ENCODE measurements at regions not wholly inside any gene's neighbourhood (a gene's known extent, or its start where the extent isn't known, plus 50 kb on each side); places are given as distances from the start of the nearest gene placed in this dataset.

- Histone ChIP-seq H3K9ac (ENCODE audit: low read depth, low read length) (no peak overlapping the region), H3K9me3 (ENCODE audit: insufficient read depth, low read depth, low read length) (no peaks in the 10 kb centered on the region), H3K27ac (ENCODE audit: low read depth, low read length) (no peak overlapping the region), H3K4me1 (ENCODE audit: insufficient read depth, low read length) (0 out of 2 replicates have a peak, but pooled peaks cover 5% of the 10 kb centered on the region), H3K36me3 (ENCODE audit: insufficient read depth, low read length) (no peaks in the 10 kb centered on the region), H3K27me3 (ENCODE audit: insufficient read depth, low read length) (no peaks in the 10 kb centered on the region), H3K4me3 (ENCODE audit: low read length) (no peak overlapping the region)
- 63% methylated on average over 3 of the region's 3 CpGs for WGBS
These were observed 139.6 kb downstream of the IL20RB start for GRCh38 chr3:137097386-137097785.

GRCh38 chr3:137097852-137098251, 140.1 kb downstream of the IL20RB start:
- Histone ChIP-seq H3K36me3 (ENCODE audit: insufficient read depth, low read length) (no peaks in the 10 kb centered on the region), H3K27ac (ENCODE audit: low read depth, low read length) (no peak overlapping the region), H3K9ac (ENCODE audit: low read depth, low read length) (no peak overlapping the region), H3K4me1 (ENCODE audit: insufficient read depth, low read length) (0 out of 2 replicates have a peak, but pooled peaks cover 5% of the 10 kb centered on the region), H3K27me3 (ENCODE audit: insufficient read depth, low read length) (no peaks in the 10 kb centered on the region), H3K4me3 (ENCODE audit: low read length) (no peak overlapping the region), H3K9me3 (ENCODE audit: insufficient read depth, low read depth, low read length) (no peaks in the 10 kb centered on the region)
- WGBS = 91% methylated on average over 5 of the region's 5 CpGs

GRCh38 chr3:137099364-137100219, 141.8 kb downstream of the IL20RB start:
- WGBS = 96% methylated on average over 3 of the region's 3 CpGs
- H3K4me3 ChIP-seq (ENCODE audit: low read length) = no peak overlapping the region
- H3K36me3 ChIP-seq (ENCODE audit: insufficient read depth, low read length) = no peaks in the 10 kb centered on the region
- 0 out of 2 replicates have a peak, but pooled peaks cover 5% of the 10 kb centered on the region for H3K4me1 ChIP-seq (ENCODE audit: insufficient read depth, low read length)
- H3K9me3 ChIP-seq (ENCODE audit: insufficient read depth, low read depth, low read length) = no peaks in the 10 kb centered on the region
- no peak overlapping the region for H3K9ac ChIP-seq (ENCODE audit: low read depth, low read length)
- H3K27me3 ChIP-seq (ENCODE audit: insufficient read depth, low read length) = no peaks in the 10 kb centered on the region
- no peak overlapping the region for H3K27ac ChIP-seq (ENCODE audit: low read depth, low read length)

GRCh38 chr3:137100326-137100725, 142.5 kb downstream of the IL20RB start:
- H3K27ac ChIP-seq (ENCODE audit: low read depth, low read length) = no peak overlapping the region

GRCh38 chr3:137103739-137104138, 146.0 kb downstream of the IL20RB start:
- H3K4me3 ChIP-seq (ENCODE audit: low read length) = no peak overlapping the region
- no peaks in the 10 kb centered on the region for H3K27me3 ChIP-seq (ENCODE audit: insufficient read depth, low read length)
- H3K36me3 ChIP-seq (ENCODE audit: insufficient read depth, low read length) = no peaks in the 10 kb centered on the region
- WGBS = 93% methylated on average over 7 of the region's 7 CpGs
- H3K9ac ChIP-seq (ENCODE audit: low read depth, low read length) = no peak overlapping the region
- peaks cover 30% of the 10 kb centered on the region for H3K4me1 ChIP-seq (ENCODE audit: insufficient read depth, low read length)
- no peaks in the 10 kb centered on the region for H3K9me3 ChIP-seq (ENCODE audit: insufficient read depth, low read depth, low read length)
- H3K27ac ChIP-seq (ENCODE audit: low read depth, low read length) = no peak overlapping the region

More at GRCh38 chr3:137100326-137100725, 142.5 kb downstream of the IL20RB start:
- no peaks in the 10 kb centered on the region for H3K36me3 ChIP-seq (ENCODE audit: insufficient read depth, low read length)
- H3K4me1 ChIP-seq (ENCODE audit: insufficient read depth, low read length) = peaks cover 10% of the 10 kb centered on the region; the same call in 1 of the 2 replicates
- H3K27me3 ChIP-seq (ENCODE audit: insufficient read depth, low read length) = no peaks in the 10 kb centered on the region
- H3K9ac ChIP-seq (ENCODE audit: low read depth, low read length) = no peak overlapping the region
- WGBS = 88% methylated on average over 1 of the region's 1 CpG
- no peaks in the 10 kb centered on the region for H3K9me3 ChIP-seq (ENCODE audit: insufficient read depth, low read depth, low read length)
- H3K4me3 ChIP-seq (ENCODE audit: low read length) = no peak overlapping the region

- Histone ChIP-seq H3K27me3 (ENCODE audit: insufficient read depth, low read length) (no peaks in the 10 kb centered on the region), H3K9me3 (ENCODE audit: insufficient read depth, low read depth, low read length) (no peaks in the 10 kb centered on the region), H3K4me1 (ENCODE audit: insufficient read depth, low read length) (peaks cover 38% of the 10 kb centered on the region), H3K27ac (ENCODE audit: low read depth, low read length) (peak overlapping the region; percentile 91), H3K4me3 (ENCODE audit: low read length) (peak overlapping the region; percentile 39), H3K9ac (ENCODE audit: low read depth, low read length) (peak overlapping the region; percentile 43), H3K36me3 (ENCODE audit: insufficient read depth, low read length) (no peaks in the 10 kb centered on the region)
- WGBS = 8% methylated on average over 9 of the region's 10 CpGs
These were observed 147.6 kb downstream of the IL20RB start for GRCh38 chr3:137105277-137105977.

- no peaks in the 10 kb centered on the region for H3K9me3 ChIP-seq (ENCODE audit: insufficient read depth, low read depth, low read length)
- 63% methylated on average over 6 of the region's 8 CpGs for WGBS
- peaks cover 33% of the 10 kb centered on the region for H3K4me1 ChIP-seq (ENCODE audit: insufficient read depth, low read length)
- H3K27ac ChIP-seq (ENCODE audit: low read depth, low read length) = no peak overlapping the region; the same call in 1 of the 2 replicates
- no peaks in the 10 kb centered on the region for H3K27me3 ChIP-seq (ENCODE audit: insufficient read depth, low read length)
- H3K36me3 ChIP-seq (ENCODE audit: insufficient read depth, low read length) = no peaks in the 10 kb centered on the region
- no peak overlapping the region for H3K4me3 ChIP-seq (ENCODE audit: low read length)
- H3K9ac ChIP-seq (ENCODE audit: low read depth, low read length) = no peak overlapping the region
These were observed 148.9 kb downstream of the IL20RB start for GRCh38 chr3:137106612-137107240.

GRCh38 chr3:137108699-137109440, 151.1 kb downstream of the IL20RB start:
- H3K9me3 ChIP-seq (ENCODE audit: insufficient read depth, low read depth, low read length) = no peaks in the 10 kb centered on the region
- H3K36me3 ChIP-seq (ENCODE audit: insufficient read depth, low read length) = no peaks in the 10 kb centered on the region
- H3K9ac ChIP-seq (ENCODE audit: low read depth, low read length) = no peak overlapping the region
- H3K4me3 ChIP-seq (ENCODE audit: low read length) = no peak overlapping the region
- H3K27me3 ChIP-seq (ENCODE audit: insufficient read depth, low read length) = no peaks in the 10 kb centered on the region
- no peak overlapping the region for H3K27ac ChIP-seq (ENCODE audit: low read depth, low read length)
- WGBS = 78% methylated on average over 8 of the region's 8 CpGs
- H3K4me1 ChIP-seq (ENCODE audit: insufficient read depth, low read length) = peaks cover 33% of the 10 kb centered on the region

GRCh38 chr3:137110392-137110996, 152.7 kb downstream of the IL20RB start:
- Histone ChIP-seq H3K36me3 (ENCODE audit: insufficient read depth, low read length) (no peaks in the 10 kb centered on the region), H3K9me3 (ENCODE audit: insufficient read depth, low read depth, low read length) (no peaks in the 10 kb centered on the region), H3K4me3 (ENCODE audit: low read length) (no peak overlapping the region), H3K27me3 (ENCODE audit: insufficient read depth, low read length) (no peaks in the 10 kb centered on the region), H3K4me1 (ENCODE audit: insufficient read depth, low read length) (peaks cover 28% of the 10 kb centered on the region), H3K9ac (ENCODE audit: low read depth, low read length) (no peak overlapping the region), H3K27ac (ENCODE audit: low read depth, low read length) (no peak overlapping the region)
- no CpG with 5 or more reads among the region's 3 CpGs for WGBS

GRCh38 chr3:137111497-137111896, 153.7 kb downstream of the IL20RB start:
- 90% methylated on average over 6 of the region's 8 CpGs for WGBS
- Histone ChIP-seq H3K36me3 (ENCODE audit: insufficient read depth, low read length) (no peaks in the 10 kb centered on the region), H3K27me3 (ENCODE audit: insufficient read depth, low read length) (no peaks in the 10 kb centered on the region), H3K9ac (ENCODE audit: low read depth, low read length) (no peak overlapping the region), H3K27ac (ENCODE audit: low read depth, low read length) (no peak overlapping the region), H3K4me1 (ENCODE audit: insufficient read depth, low read length) (peaks cover 21% of the 10 kb centered on the region), H3K9me3 (ENCODE audit: insufficient read depth, low read depth, low read length) (no peaks in the 10 kb centered on the region), H3K4me3 (ENCODE audit: low read length) (no peak overlapping the region)

Data from HUES64 (cell line).